Thoracic aorta (tissue), 2 donors: ENCODE measurements at regions not wholly inside any gene's neighbourhood (a gene's known extent, or its start where the extent isn't known, plus 50 kb on each side); places are given as distances from the start of the nearest gene placed in this dataset.

Experiments used
- ATAC-seq: fragments of 150-250 bp; one replicate; pipeline ENCODE4 v1.8.0; 2017; ENCODE audit warnings: low read depth; ENCODE audit not compliant: insufficient number of reproducible peaks, low FRiP score
- DNase-seq: peaks from one replicate; pipeline ENCODE4 v3.0.0-alpha.2; 2020; ENCODE audit warnings: low spot score
- H3K27ac ChIP-seq, 2 donors: fragments of 200-600 bp; sonication (generic); 1 replicate in 1 of 2; 2 replicates in 1 of 2; pipeline ENCODE4 v1.5.1; 2016; ENCODE audit warnings: mild to moderate bottlenecking in 2 of 2, moderate library complexity in 2 of 2
- H3K27me3 ChIP-seq: fragments of 200-600 bp; sonication (generic); replicated peaks from 2 replicates; pipeline ENCODE4 v1.6.0; 2016; ENCODE audit warnings: mild to moderate bottlenecking; ENCODE audit not compliant: insufficient read depth
- H3K36me3 ChIP-seq: fragments of 200-600 bp; sonication (generic); one replicate; pipeline ENCODE4 v1.5.1; 2016
- H3K4me1 ChIP-seq, 2 donors: fragments of 200-600 bp; sonication (generic); 1 replicate in 1 of 2; 2 replicates in 1 of 2; pipeline versions ENCODE4 v1.5.1 to v1.6.0; 2016; ENCODE audit warnings: low read depth in 2 of 2, mild to moderate bottlenecking in 1 of 2; ENCODE audit not compliant: control insufficient read depth in 1 of 2
- H3K4me3 ChIP-seq: fragments of 200-600 bp; sonication (generic); 2 replicates; pipeline ENCODE4 v1.5.1; 2016; ENCODE audit warnings: mild to moderate bottlenecking
- H3K9me3 ChIP-seq: fragments of 200-600 bp; sonication (generic); 2 replicates; pipeline ENCODE4 v1.5.1; 2016
- CTCF ChIP-seq: fragments of 200-600 bp; sonication (generic); IDR thresholded peaks from one replicate; pipeline ENCODE4 v1.5.1; 2019; ENCODE audit warnings: antibody characterized with exemption

GRCh38 chr12:105573574-105573973, 243.1 kb downstream of the C12orf75 start:
- Histone ChIP-seq H3K36me3 (no peaks in the 10 kb centered on the region), H3K27ac (no peak overlapping the region), H3K4me1 (peaks cover 0 to 8% of the 10 kb centered on the region in 2 donors), H3K27me3 (no peaks in the 10 kb centered on the region), H3K9me3 (no peaks in the 10 kb centered on the region), H3K4me3 (no peak overlapping the region)
- no peak for DNase-seq
- no peak for TF ChIP-seq CTCF
- no peak for ATAC-seq

- H3K27me3 ChIP-seq: no peaks in the 10 kb centered on the region
- ATAC-seq (no peak), DNase-seq (no peak)
- H3K4me3 ChIP-seq: no peak overlapping the region
- H3K9me3 ChIP-seq: no peaks in the 10 kb centered on the region
- no peak for TF ChIP-seq CTCF
- no peak overlapping the region for H3K27ac ChIP-seq
- peaks cover 0 to 8% of the 10 kb centered on the region in 2 donors for H3K4me1 ChIP-seq
- H3K36me3 ChIP-seq: no peaks in the 10 kb centered on the region
Measured at GRCh38 chr12:105574056-105574715, 243.7 kb downstream of the C12orf75 start.

GRCh38 chr12:105575235-105575634, 244.7 kb downstream of the C12orf75 start:
- peaks cover 0 to 8% of the 10 kb centered on the region in 2 donors for H3K4me1 ChIP-seq
- no peak overlapping the region for H3K27ac ChIP-seq
- no peaks in the 10 kb centered on the region for H3K27me3 ChIP-seq
- ATAC-seq (no peak), DNase-seq (no peak)
- no peak for TF ChIP-seq CTCF
- H3K4me3 ChIP-seq: no peak overlapping the region
- H3K9me3 ChIP-seq: no peaks in the 10 kb centered on the region
- H3K36me3 ChIP-seq: no peaks in the 10 kb centered on the region

DNA sequence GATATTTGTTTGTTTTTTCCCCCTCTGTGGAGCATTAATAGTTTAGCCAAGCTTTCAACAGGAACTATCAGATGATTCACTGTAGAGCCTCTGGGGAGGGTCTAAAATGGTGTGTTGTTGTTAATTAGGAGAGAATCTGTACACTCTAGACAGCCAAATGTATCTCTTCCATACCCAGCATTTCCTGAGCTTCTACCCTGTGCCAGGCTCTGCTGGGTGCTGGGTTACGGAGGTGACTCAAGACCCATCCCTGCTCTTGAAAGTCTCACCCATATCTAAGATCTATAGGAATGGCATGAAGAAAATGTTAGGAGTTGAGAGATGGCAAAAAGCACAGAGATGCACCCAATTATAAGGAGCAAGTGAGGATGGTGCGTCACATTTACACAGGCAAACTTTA, 245.8 kb downstream of the C12orf75 start:
- TF ChIP-seq CTCF: no peak
- no peaks in the 10 kb centered on the region for H3K27me3 ChIP-seq
- no peak overlapping the region for H3K27ac ChIP-seq
- H3K36me3 ChIP-seq: no peaks in the 10 kb centered on the region
- H3K9me3 ChIP-seq: no peaks in the 10 kb centered on the region
- no peak for ATAC-seq
- H3K4me3 ChIP-seq: no peak overlapping the region
- peaks cover 0 to 8% of the 10 kb centered on the region in 2 donors for H3K4me1 ChIP-seq
- no peak for DNase-seq

- Histone ChIP-seq H3K27ac (no peak overlapping the region), H3K9me3 (no peaks in the 10 kb centered on the region), H3K4me1 (no peaks in the 10 kb centered on the region), H3K36me3 (no peaks in the 10 kb centered on the region), H3K4me3 (no peak overlapping the region), H3K27me3 (no peaks in the 10 kb centered on the region)
- no peak for DNase-seq
- no peak for TF ChIP-seq CTCF
- ATAC-seq: peak; percentile 19
Measured at GRCh38 chr12:105580821-105581352, 250.4 kb downstream of the C12orf75 start.
